ENCODE measurements at regions not wholly inside any gene's neighbourhood (a gene's known extent, or its start where the extent isn't known, plus 50 kb on each side); places are given as distances from the start of the nearest gene placed in this dataset.
"Not testable (repeated sequence)": the region's sequence is repeated elsewhere in the genome, so short reads cannot be mapped to it uniquely, and the experiment has no call there.

DNA sequence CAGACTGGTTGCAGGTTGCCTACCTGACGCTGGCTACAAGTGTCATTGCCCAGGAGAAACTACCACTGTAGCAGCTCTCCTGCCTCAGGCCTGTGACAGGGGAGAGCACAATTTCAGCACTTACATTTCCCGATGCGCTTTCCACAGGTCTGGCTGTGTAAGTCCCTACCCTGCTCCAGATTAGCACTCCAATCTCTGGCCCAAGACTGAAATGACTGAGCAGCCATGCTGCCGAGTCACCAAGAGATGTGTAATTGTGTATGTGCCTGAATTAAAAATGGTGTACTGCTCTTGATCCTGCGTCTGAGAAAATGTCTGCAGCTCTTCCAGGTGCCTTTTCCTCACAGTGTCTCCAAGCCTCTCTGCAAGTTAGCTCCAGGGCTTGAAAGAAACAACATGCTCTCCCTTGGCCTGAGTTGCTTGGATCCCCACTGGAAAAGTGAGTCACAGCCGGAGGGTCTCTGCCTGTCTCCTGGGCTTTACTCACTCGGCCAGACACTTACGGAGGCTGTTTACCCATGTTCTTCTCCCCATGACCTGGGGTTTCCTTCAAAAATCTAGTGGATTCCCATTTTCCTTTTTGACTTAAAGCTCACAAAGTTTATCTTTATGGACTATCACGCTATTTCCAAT is 1001.7 kb upstream of the KCND2 start:
- H3K27me3 Mint-ChIP-seq (ENCODE audit: unreplicated experiment): no peaks in the 10 kb centered on the region
- H3K4me1 Mint-ChIP-seq (ENCODE audit: low read depth, unreplicated experiment): no peaks in the 10 kb centered on the region
- no peak overlapping the region for H3K4me3 Mint-ChIP-seq (ENCODE audit: unreplicated experiment)
- no peak for DNase-seq
- H3K27ac Mint-ChIP-seq (ENCODE audit: unreplicated experiment): no peak overlapping the region
- H3K9me3 Mint-ChIP-seq (ENCODE audit: unreplicated experiment): no peaks in the 10 kb centered on the region
- no peaks in the 10 kb centered on the region for H3K36me3 Mint-ChIP-seq (ENCODE audit: unreplicated experiment)
- TF ChIP-seq, protein P1, sequence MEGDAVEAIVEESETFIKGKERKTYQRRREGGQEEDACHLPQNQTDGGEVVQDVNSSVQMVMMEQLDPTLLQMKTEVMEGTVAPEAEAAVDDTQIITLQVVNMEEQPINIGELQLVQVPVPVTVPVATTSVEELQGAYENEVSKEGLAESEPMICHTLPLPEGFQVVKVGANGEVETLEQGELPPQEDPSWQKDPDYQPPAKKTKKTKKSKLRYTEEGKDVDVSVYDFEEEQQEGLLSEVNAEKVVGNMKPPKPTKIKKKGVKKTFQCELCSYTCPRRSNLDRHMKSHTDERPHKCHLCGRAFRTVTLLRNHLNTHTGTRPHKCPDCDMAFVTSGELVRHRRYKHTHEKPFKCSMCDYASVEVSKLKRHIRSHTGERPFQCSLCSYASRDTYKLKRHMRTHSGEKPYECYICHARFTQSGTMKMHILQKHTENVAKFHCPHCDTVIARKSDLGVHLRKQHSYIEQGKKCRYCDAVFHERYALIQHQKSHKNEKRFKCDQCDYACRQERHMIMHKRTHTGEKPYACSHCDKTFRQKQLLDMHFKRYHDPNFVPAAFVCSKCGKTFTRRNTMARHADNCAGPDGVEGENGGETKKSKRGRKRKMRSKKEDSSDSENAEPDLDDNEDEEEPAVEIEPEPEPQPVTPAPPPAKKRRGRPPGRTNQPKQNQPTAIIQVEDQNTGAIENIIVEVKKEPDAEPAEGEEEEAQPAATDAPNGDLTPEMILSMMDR (IDR thresholded peaks at IDR 0.05; ENCODE audit: partially characterized antibody, unreplicated experiment): no peak

- no peaks in the 10 kb centered on the region for H3K36me3 Mint-ChIP-seq (ENCODE audit: unreplicated experiment)
- TF ChIP-seq, protein P1 (IDR thresholded peaks at IDR 0.05; ENCODE audit: partially characterized antibody, unreplicated experiment): no peak
- no peak overlapping the region for H3K27ac Mint-ChIP-seq (ENCODE audit: unreplicated experiment)
- DNase-seq: no peak
- H3K27me3 Mint-ChIP-seq (ENCODE audit: unreplicated experiment): no peaks in the 10 kb centered on the region
- no peaks in the 10 kb centered on the region for H3K9me3 Mint-ChIP-seq (ENCODE audit: unreplicated experiment)
- H3K4me1 Mint-ChIP-seq (ENCODE audit: low read depth, unreplicated experiment): no peaks in the 10 kb centered on the region
- no peak overlapping the region for H3K4me3 Mint-ChIP-seq (ENCODE audit: unreplicated experiment)
These were observed 991.7 kb upstream of the KCND2 start for GRCh38 chr7:119281181-119281846.

GRCh38 chr7:119283353-119283752 is 989.6 kb upstream of the KCND2 start:
- H3K27me3 Mint-ChIP-seq (ENCODE audit: unreplicated experiment): no peaks in the 10 kb centered on the region
- no peak for DNase-seq
- H3K27ac Mint-ChIP-seq (ENCODE audit: unreplicated experiment): no peak overlapping the region
- TF ChIP-seq, protein P1 (IDR thresholded peaks at IDR 0.05; ENCODE audit: partially characterized antibody, unreplicated experiment): no peak
- H3K4me3 Mint-ChIP-seq (ENCODE audit: unreplicated experiment): no peak overlapping the region
- no peaks in the 10 kb centered on the region for H3K4me1 Mint-ChIP-seq (ENCODE audit: low read depth, unreplicated experiment)
- H3K9me3 Mint-ChIP-seq (ENCODE audit: unreplicated experiment): no peaks in the 10 kb centered on the region
- H3K36me3 Mint-ChIP-seq (ENCODE audit: unreplicated experiment): no peaks in the 10 kb centered on the region

DNA sequence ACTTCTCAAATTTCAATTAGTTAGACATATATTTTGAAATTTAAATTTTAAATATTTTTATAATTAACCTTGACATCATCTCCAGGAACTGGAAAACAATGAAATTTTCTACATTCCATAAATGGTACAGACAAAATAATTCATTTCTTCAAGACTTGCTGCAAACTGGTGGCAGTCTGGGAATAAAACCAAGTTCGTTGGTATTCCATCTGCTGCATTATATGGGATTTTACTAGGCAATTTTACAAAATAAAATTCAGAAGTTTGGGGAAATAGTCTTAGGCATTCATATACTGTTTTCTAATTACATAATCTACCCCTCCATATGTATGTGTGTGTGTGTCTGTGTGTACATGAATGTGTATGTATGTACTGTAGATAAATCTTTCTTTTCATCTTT is 984.6 kb upstream of the KCND2 start:
- no peaks in the 10 kb centered on the region for H3K4me1 Mint-ChIP-seq (ENCODE audit: low read depth, unreplicated experiment)
- DNase-seq: no peak
- no peaks in the 10 kb centered on the region for H3K27me3 Mint-ChIP-seq (ENCODE audit: unreplicated experiment)
- no peaks in the 10 kb centered on the region for H3K9me3 Mint-ChIP-seq (ENCODE audit: unreplicated experiment)
- no peak overlapping the region for H3K27ac Mint-ChIP-seq (ENCODE audit: unreplicated experiment)
- no peak overlapping the region for H3K4me3 Mint-ChIP-seq (ENCODE audit: unreplicated experiment)
- TF ChIP-seq, protein P1 (IDR thresholded peaks at IDR 0.05; ENCODE audit: partially characterized antibody, unreplicated experiment): no peak
- no peaks in the 10 kb centered on the region for H3K36me3 Mint-ChIP-seq (ENCODE audit: unreplicated experiment)

- H3K4me1 Mint-ChIP-seq (ENCODE audit: low read depth, unreplicated experiment); DNase-seq; H3K4me3 Mint-ChIP-seq (ENCODE audit: unreplicated experiment); H3K9me3 Mint-ChIP-seq (ENCODE audit: unreplicated experiment); H3K27ac Mint-ChIP-seq (ENCODE audit: unreplicated experiment); H3K27me3 Mint-ChIP-seq (ENCODE audit: unreplicated experiment); H3K36me3 Mint-ChIP-seq (ENCODE audit: unreplicated experiment): not testable (repeated sequence)
These were observed 972.6 kb upstream of the KCND2 start for GRCh38 chr7:119300341-119300740.

Data from glutamatergic neuron (in vitro differentiated cells).